ENCODE measurements at regions not wholly inside any gene's neighbourhood (a gene's known extent, or its start where the extent isn't known, plus 50 kb on each side); places are given as distances from the start of the nearest gene placed in this dataset.
"Not testable (repeated sequence)": the region's sequence is repeated elsewhere in the genome, so short reads cannot be mapped to it uniquely, and the experiment has no call there.

GRCh38 chr14:45785240-45785639, 532.2 kb upstream of the MIS18BP1 start:
- H3K27ac ChIP-seq, result no peak overlapping the region
- no peak for TF ChIP-seq ZFX (IDR thresholded peaks at IDR 0.05; ENCODE audit: borderline replicate concordance)
- TF ChIP-seq, protein P1, sequence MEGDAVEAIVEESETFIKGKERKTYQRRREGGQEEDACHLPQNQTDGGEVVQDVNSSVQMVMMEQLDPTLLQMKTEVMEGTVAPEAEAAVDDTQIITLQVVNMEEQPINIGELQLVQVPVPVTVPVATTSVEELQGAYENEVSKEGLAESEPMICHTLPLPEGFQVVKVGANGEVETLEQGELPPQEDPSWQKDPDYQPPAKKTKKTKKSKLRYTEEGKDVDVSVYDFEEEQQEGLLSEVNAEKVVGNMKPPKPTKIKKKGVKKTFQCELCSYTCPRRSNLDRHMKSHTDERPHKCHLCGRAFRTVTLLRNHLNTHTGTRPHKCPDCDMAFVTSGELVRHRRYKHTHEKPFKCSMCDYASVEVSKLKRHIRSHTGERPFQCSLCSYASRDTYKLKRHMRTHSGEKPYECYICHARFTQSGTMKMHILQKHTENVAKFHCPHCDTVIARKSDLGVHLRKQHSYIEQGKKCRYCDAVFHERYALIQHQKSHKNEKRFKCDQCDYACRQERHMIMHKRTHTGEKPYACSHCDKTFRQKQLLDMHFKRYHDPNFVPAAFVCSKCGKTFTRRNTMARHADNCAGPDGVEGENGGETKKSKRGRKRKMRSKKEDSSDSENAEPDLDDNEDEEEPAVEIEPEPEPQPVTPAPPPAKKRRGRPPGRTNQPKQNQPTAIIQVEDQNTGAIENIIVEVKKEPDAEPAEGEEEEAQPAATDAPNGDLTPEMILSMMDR (IDR thresholded peaks at IDR 0.05), result no peak

- TF ChIP-seq, protein P1 (IDR thresholded peaks at IDR 0.05), result no peak
- no peak for TF ChIP-seq ZFX (IDR thresholded peaks at IDR 0.05; ENCODE audit: borderline replicate concordance)
- no peak overlapping the region for H3K27ac ChIP-seq
These were observed 513.2 kb upstream of the MIS18BP1 start for GRCh38 chr14:45766247-45766646.

- TF ChIP-seq, protein P1 (IDR thresholded peaks at IDR 0.05), result no peak
- H3K27ac ChIP-seq, result no peak overlapping the region
These were observed 504.7 kb upstream of the MIS18BP1 start for GRCh38 chr14:45757655-45758054.

DNA sequence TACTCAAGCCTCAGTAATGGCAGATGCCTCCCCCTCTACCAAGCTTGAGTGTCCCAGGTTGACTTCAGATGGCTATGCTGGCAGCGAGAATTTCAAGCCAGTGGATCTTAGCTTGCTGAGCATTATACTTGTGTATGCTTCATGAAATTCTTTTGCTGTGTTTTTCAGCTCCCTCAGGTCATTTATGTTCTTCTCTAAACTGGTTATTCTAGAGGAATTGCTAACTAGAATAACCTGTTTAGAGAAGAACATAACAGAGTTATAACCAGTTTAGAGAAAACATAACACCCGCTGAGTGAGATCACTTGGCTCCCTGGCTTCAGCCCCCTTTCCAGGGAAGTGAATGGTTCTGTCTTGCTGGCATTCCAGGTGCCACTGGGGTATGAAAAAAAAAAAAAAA, 503.4 kb upstream of the MIS18BP1 start:
- not testable (repeated sequence) for H3K27ac ChIP-seq

DNA sequence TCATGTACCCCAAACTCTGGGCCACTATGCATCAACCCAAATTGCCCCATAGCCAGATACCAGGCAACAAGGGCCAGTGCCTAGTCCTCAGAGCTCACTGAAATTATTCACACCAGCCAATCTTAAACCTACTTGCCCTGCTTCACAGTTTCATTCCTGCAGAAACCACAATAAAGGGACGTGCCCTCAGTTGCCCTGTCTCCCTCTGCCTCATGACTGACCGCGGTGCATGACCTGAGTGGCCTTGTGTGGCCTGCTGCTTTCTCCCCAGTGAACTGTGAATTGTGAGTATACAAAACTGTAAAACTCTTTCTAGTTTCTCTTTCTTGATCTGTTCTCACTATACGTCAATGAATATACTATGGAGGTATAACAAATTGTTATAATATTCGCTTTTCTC, 490.9 kb upstream of the MIS18BP1 start:
- no peak for TF ChIP-seq ZFX (IDR thresholded peaks at IDR 0.05; ENCODE audit: borderline replicate concordance)
- TF ChIP-seq, protein P1 (IDR thresholded peaks at IDR 0.05), result no peak
- H3K27ac ChIP-seq, result no peak overlapping the region

- H3K27ac ChIP-seq, result no peak overlapping the region
- no peak for TF ChIP-seq ZFX (IDR thresholded peaks at IDR 0.05; ENCODE audit: borderline replicate concordance)
These were observed 489.2 kb upstream of the MIS18BP1 start for GRCh38 chr14:45742187-45742586.

DNA sequence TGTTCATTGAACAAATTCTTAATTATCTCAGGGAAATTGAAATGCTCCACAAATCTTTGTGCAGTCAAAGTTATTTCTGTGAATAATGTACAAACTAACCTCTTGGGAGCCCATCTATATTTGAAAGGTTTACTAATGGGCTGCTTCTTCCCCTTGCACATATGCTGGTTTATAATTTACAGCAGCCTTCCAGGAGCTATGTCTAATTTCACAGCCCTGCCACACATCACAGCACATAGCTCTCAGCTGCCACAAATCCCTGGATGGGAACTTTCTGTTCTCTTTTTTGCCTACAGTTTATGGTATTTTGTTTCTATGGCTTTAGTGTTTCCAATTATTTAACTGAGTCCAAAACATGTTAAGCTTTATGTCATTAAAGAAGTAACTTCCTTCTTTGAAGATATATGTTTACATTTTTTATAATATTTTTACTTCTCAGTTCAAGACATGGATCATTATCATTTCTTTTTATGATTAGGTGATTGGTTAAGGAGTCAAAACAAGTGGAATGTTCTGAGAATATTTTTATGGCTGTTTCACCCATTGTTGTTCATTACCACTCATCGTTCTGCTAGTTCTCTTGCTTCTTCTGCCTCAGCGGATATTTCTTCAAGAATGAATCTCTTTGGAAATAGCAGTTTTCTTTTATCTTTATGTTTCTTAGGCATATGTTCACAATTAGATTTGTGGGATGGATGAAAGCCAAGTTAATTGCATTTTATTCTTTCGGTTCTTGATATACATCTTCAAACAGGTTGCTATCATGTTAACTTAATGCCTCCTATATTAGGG, 475.6 kb upstream of the MIS18BP1 start:
- no peak overlapping the region for H3K27ac ChIP-seq
- TF ChIP-seq, protein P1 (IDR thresholded peaks at IDR 0.05), result no peak
- TF ChIP-seq ZFX (IDR thresholded peaks at IDR 0.05; ENCODE audit: borderline replicate concordance), result no peak

- H3K27ac ChIP-seq, result no peak overlapping the region
- TF ChIP-seq ZFX (IDR thresholded peaks at IDR 0.05; ENCODE audit: borderline replicate concordance), result no peak
- TF ChIP-seq, protein P1 (IDR thresholded peaks at IDR 0.05), result no peak
These were observed 474.1 kb upstream of the MIS18BP1 start for GRCh38 chr14:45727133-45727532.

All from 22Rv1 (cell line).